Esophagus squamous epithelium (tissue), 4 donors: ENCODE measurements at regions not wholly inside any gene's neighbourhood (a gene's known extent, or its start where the extent isn't known, plus 50 kb on each side); places are given as distances from the start of the nearest gene placed in this dataset.

ENCODE experiments used
- CTCF ChIP-seq, 6 experiments: fragments of 450-650 bp in 4 of 6; fragments of 200-600 bp in 2 of 6; sonication (generic) in 2 of 6; IDR thresholded peaks; one replicate each; pipeline ENCODE4 v1.5.1; 2016 to 2019; ENCODE audit warnings: antibody characterized with exemption in 6 of 6, mild to moderate bottlenecking in 4 of 6, moderate library complexity in 4 of 6
- POLR2A ChIP-seq, 4 donors: fragments of 450-650 bp; IDR thresholded peaks; one replicate each; pipeline ENCODE4 v1.6.1; 2017; ENCODE audit warnings: antibody characterized with exemption in 4 of 4, mild to moderate bottlenecking in 4 of 4, moderate library complexity in 3 of 4

- TF ChIP-seq CTCF (IDR thresholded peaks at IDR 0.05) (no peak), POLR2A (IDR thresholded peaks at IDR 0.05) (no peak)
Observed at GRCh38 chr12:75786070-75786469, 245.5 kb downstream of the PHLDA1 start.
